Heart left ventricle (tissue), 16 donors: ENCODE measurements at regions not wholly inside any gene's neighbourhood (a gene's known extent, or its start where the extent isn't known, plus 50 kb on each side); places are given as distances from the start of the nearest gene placed in this dataset.
A peak's percentile ranks its signal among the peaks of the same experiment; 100 is the strongest.
"Not testable (repeated sequence)": the region's sequence is repeated elsewhere in the genome, so short reads cannot be mapped to it uniquely, and the experiment has no call there.

Experiments used
- ATAC-seq, 4 donors: fragments of 200-7000 bp; cut with Tn5 transposase; one replicate each; pipeline ENCODE4 v1.9.1; 2020 to 2022; ENCODE audit warnings: moderate library complexity in 4 of 4, mild to moderate bottlenecking in 3 of 4, moderate number of reproducible peaks in 1 of 4
- DNase-seq, 5 donors: peaks; one replicate each; pipeline ENCODE4 v3.0.0-alpha.2; 2020
- H3K27ac ChIP-seq, 12 donors: fragments of 200-600 bp; sonication (generic) in 4 of 12; one replicate each; pipeline versions ENCODE4 v1.5.0 to v1.8.0; 2016 to 2022; ENCODE audit warnings: mild to moderate bottlenecking in 2 of 12
- H3K27me3 ChIP-seq, 9 donors: fragments of 200-600 bp; sonication (generic) in 2 of 9; one replicate each; pipeline versions ENCODE4 v1.5.1 to v1.8.0; 2016 to 2022; ENCODE audit warnings: mild to moderate bottlenecking in 3 of 9
- H3K36me3 ChIP-seq, 9 donors: fragments of 200-600 bp; sonication (generic) in 2 of 9; one replicate each; pipeline versions ENCODE4 v1.5.0 to v1.8.0; 2018 to 2022; ENCODE audit warnings: mild to moderate bottlenecking in 2 of 9
- H3K4me1 ChIP-seq, 12 donors: fragments of 200-600 bp; sonication (generic) in 4 of 12; one replicate each; pipeline versions ENCODE4 v1.5.0 to v1.8.0; 2016 to 2022; ENCODE audit warnings: mild to moderate bottlenecking in 3 of 12
- H3K4me3 ChIP-seq, 12 donors: fragments of 200-600 bp; sonication (generic) in 4 of 12; one replicate each; pipeline versions ENCODE4 v1.5.0 to v1.8.0; 2017 to 2022; ENCODE audit warnings: mild to moderate bottlenecking in 9 of 12, moderate library complexity in 4 of 12
- H3K9me3 ChIP-seq, 12 donors: fragments of 200-600 bp; sonication (generic) in 4 of 12; one replicate each; pipeline versions ENCODE4 v1.5.0 to v1.8.0; 2016 to 2022; ENCODE audit warnings: mild to moderate bottlenecking in 1 of 12
- CTCF ChIP-seq, 12 donors: fragments of 200-600 bp; sonication (generic) in 4 of 12; IDR thresholded peaks; one replicate each; pipeline versions ENCODE4 v1.5.0 to v1.8.0; 2018 to 2022; ENCODE audit warnings: antibody characterized with exemption in 12 of 12, mild to moderate bottlenecking in 5 of 12
- POLR2A ChIP-seq, 2 donors: fragments of 450-650 bp; IDR thresholded peaks; one replicate each; pipeline ENCODE4 v1.6.1; 2017; ENCODE audit warnings: antibody characterized with exemption in 2 of 2, mild to moderate bottlenecking in 2 of 2, moderate library complexity in 2 of 2
- WGBS, 4 donors: extraction: QIAGEN DNeasy Blood & Tissue Kit in 2 of 4; methylation state at CpG; one replicate each; pipeline versions ENCODE4 v1.1.5 to v1.1.7; 2013 to 2018; 5-methylcytosine and 5-hydroxymethylcytosine counted together
- intact Hi-C, 10 donors: fragments of 100-400 bp; cut with DNase I; formaldehyde crosslinking; loops; one replicate each; pipeline versions ENCODE4 v1.11.1 to v1.14.2; 2022
- donor health status: ischemic (EF 13 %, LVEDD 7.1; RV severe dilation, severe dysfunction).
- donor health status: healthy with polysubstance abuse.
- donor health status: DM: no; HTN: yes; CAD: no.
- donor health status: DM: no; HTN: no; CAD: no.
- donor health status: ischemic (EF 25% LVEDD 6.9; RV normal size, moderate dysfunction).
- donor health status: ischemic (EF 25% LVEDD 5.7; RV mildly dilated, moderate dysfunction).
- donor health status: healthy.
- donor health status: DM: yes; HTN: yes; CAD: no.
- donor health status: ischemic (EF 35%, LVEDD 5.7; RV mildly dilated, moderate dysfunction).
- donor health status: nonischemic (EF 11% LVEDD 7.7; RV severe dilation, severe dysfunction).
- donor health status: DM: yes; HTN: yes; CAD: no.
- donor health status: PGD.
- donor health status: ischemic (EF 29% LVEDD 5.4; RV normal size, mild dysfunction).
- donor health status: nonischemic (EF 23%, LVEDD 6.1; RV moderate dilation, normal function).

- Histone ChIP-seq H3K9me3 (peaks cover 0 to 12% (median 0%) of the 10 kb centered on the region in 12 donors), H3K27me3 (no peaks in the 10 kb centered on the region), H3K36me3 (no peaks in the 10 kb centered on the region), H3K4me1 (no peaks in the 10 kb centered on the region), H3K4me3 (no peak overlapping the region), H3K27ac (no peak overlapping the region)
- ATAC-seq: peak in 1 of 4 donors; percentile 32
- no peak for DNase-seq
- intact Hi-C loops: no loop called here
- no peak for TF ChIP-seq POLR2A (IDR thresholded peaks at IDR 0.05)
- no peak for TF ChIP-seq CTCF (IDR thresholded peaks at IDR 0.05)
Measured at GRCh38 chr14:48275301-48275700, 599.9 kb upstream of the MDGA2 start.

GRCh38 chr14:48274826-48275225 lies 599.4 kb upstream of the MDGA2 start:
- H3K36me3 ChIP-seq: no peaks in the 10 kb centered on the region
- H3K27ac ChIP-seq: peak overlapping the region in 1 of 12 donors; percentile 33
- 73 to 82% (median 79%) methylated on average over 3 of the region's 3 CpGs for WGBS, 4 donors
- ATAC-seq (no peak), DNase-seq (no peak)
- no peaks in the 10 kb centered on the region for H3K27me3 ChIP-seq
- peaks cover 0 to 12% (median 0%) of the 10 kb centered on the region in 12 donors for H3K9me3 ChIP-seq
- no peak overlapping the region for H3K4me3 ChIP-seq
- TF ChIP-seq CTCF (IDR thresholded peaks at IDR 0.05) (no peak), POLR2A (IDR thresholded peaks at IDR 0.05) (no peak)
- H3K4me1 ChIP-seq: no peaks in the 10 kb centered on the region
- intact Hi-C loops: no loop called here

- DNase-seq, H3K27ac ChIP-seq, H3K9me3 ChIP-seq, ATAC-seq, intact Hi-C loops, H3K4me1 ChIP-seq, H3K27me3 ChIP-seq, H3K4me3 ChIP-seq, H3K36me3 ChIP-seq: not testable (repeated sequence)
- WGBS, 4 donors: 42 to 65% (median 55%) methylated on average over 4 of the region's 4 CpGs
Measured at GRCh38 chr14:48267926-48268325, 592.5 kb upstream of the MDGA2 start.

GRCh38 chr14:48266201-48266600 lies 590.8 kb upstream of the MDGA2 start:
- H3K4me3 ChIP-seq, H3K27ac ChIP-seq, intact Hi-C loops, H3K9me3 ChIP-seq, ATAC-seq, H3K36me3 ChIP-seq, DNase-seq, H3K27me3 ChIP-seq, H3K4me1 ChIP-seq: not testable (repeated sequence)
- 33 to 40% (median 37%) methylated on average over 5 of the region's 5 CpGs for WGBS, 4 donors

GRCh38 chr14:48261436-48261835 lies 586.0 kb upstream of the MDGA2 start:
- H3K27ac ChIP-seq: no peak overlapping the region
- no peak overlapping the region for H3K4me3 ChIP-seq
- H3K9me3 ChIP-seq: no peaks in the 10 kb centered on the region
- no peaks in the 10 kb centered on the region for H3K27me3 ChIP-seq
- DNase-seq: no peak
- no peaks in the 10 kb centered on the region for H3K4me1 ChIP-seq
- WGBS, 4 donors: 75 to 85% (median 82%) methylated on average over 1 of the region's 1 CpG
- TF ChIP-seq CTCF (IDR thresholded peaks at IDR 0.05) (no peak), POLR2A (IDR thresholded peaks at IDR 0.05) (no peak)
- intact Hi-C loops: no loop called here
- H3K36me3 ChIP-seq: no peaks in the 10 kb centered on the region
- ATAC-seq: no peak

- ATAC-seq, H3K27ac ChIP-seq, H3K4me3 ChIP-seq, H3K36me3 ChIP-seq, H3K9me3 ChIP-seq, DNase-seq, H3K4me1 ChIP-seq, intact Hi-C loops, H3K27me3 ChIP-seq: not testable (repeated sequence)
- 79 to 86% (median 82%) methylated on average over 10 of the region's 10 CpGs for WGBS, 4 donors
Measured at GRCh38 chr14:48260394-48261295, 585.2 kb upstream of the MDGA2 start.

GRCh38 chr14:48259876-48260275 lies 584.5 kb upstream of the MDGA2 start:
- ATAC-seq, H3K27ac ChIP-seq, H3K4me1 ChIP-seq, H3K9me3 ChIP-seq, DNase-seq, H3K36me3 ChIP-seq, H3K4me3 ChIP-seq, intact Hi-C loops, H3K27me3 ChIP-seq: not testable (repeated sequence)
- 71 to 83% (median 79%) methylated on average over 8 of the region's 8 CpGs for WGBS, 4 donors

GRCh38 chr14:48259232-48259631 lies 583.8 kb upstream of the MDGA2 start:
- intact Hi-C loops, H3K9me3 ChIP-seq, H3K27ac ChIP-seq, H3K4me3 ChIP-seq, DNase-seq, H3K36me3 ChIP-seq, H3K27me3 ChIP-seq, H3K4me1 ChIP-seq, ATAC-seq: not testable (repeated sequence)
- WGBS, 4 donors: 50 to 67% (median 61%) methylated on average over 5 of the region's 5 CpGs
